GM19397 (cell line): ENCODE measurements at regions not wholly inside any gene's neighbourhood (a gene's known extent, or its start where the extent isn't known, plus 50 kb on each side); places are given as distances from the start of the nearest gene placed in this dataset.

Source experiments
- ATAC-seq: cut with Tn5 transposase; IDR thresholded peaks from one replicate; pipeline ENCODE4 v1.9.1; 2021; ENCODE audit warnings: mild to moderate bottlenecking, moderate library complexity; ENCODE audit not compliant: unreplicated experiment

- no peak for ATAC-seq
Measured at GRCh38 chr1:87194271-87194774, 134.4 kb upstream of the LMO4 start.

- ATAC-seq = no peak
Measured at GRCh38 chr1:87194856-87195255, 133.8 kb upstream of the LMO4 start.

- no peak for ATAC-seq
Measured at GRCh38 chr1:87196110-87196827, 132.4 kb upstream of the LMO4 start.

DNA sequence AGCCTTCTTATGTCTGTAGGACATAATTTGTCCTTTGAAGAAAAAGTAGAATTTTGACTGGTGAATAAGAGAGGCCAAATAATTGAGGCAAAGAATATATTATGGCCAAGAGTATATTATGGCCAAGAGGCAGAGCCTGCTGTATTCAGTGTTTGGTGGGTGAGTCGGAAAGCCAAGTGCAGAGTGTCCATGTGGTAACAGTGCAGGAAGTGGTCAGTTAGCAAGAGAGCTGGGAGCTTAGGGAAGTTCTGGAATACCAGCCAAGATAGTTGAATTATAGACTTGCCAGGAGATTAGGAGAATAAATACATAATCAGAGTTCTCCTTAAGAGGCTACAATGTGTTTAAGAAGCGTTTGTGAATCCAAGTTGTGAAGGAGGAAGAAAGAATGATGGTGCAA is 131.5 kb upstream of the LMO4 start:
- ATAC-seq = no peak

DNA sequence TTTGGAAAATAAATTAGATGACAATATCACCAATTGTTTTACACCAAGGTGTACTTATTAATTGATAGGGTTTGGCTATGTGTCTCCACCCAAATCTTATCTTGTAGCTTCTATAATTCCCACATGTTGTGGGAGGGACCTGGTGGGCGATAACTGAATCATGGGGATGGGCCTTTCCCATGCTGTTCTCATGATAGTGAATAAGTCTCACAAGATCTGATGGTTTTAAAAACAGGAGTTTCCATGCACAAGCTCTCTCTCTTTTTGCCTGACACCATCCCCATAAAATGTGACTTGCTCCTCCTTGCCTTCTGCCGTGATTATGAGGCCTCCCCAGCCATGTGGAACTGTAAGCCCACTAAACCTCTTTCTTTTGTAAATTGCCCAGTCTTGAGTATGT is 131.0 kb upstream of the LMO4 start:
- no peak for ATAC-seq

- ATAC-seq = no peak
Measured at GRCh38 chr1:87200875-87201638, 127.6 kb upstream of the LMO4 start.

GRCh38 chr1:87201768-87202167 is 126.9 kb upstream of the LMO4 start:
- ATAC-seq = no peak

DNA sequence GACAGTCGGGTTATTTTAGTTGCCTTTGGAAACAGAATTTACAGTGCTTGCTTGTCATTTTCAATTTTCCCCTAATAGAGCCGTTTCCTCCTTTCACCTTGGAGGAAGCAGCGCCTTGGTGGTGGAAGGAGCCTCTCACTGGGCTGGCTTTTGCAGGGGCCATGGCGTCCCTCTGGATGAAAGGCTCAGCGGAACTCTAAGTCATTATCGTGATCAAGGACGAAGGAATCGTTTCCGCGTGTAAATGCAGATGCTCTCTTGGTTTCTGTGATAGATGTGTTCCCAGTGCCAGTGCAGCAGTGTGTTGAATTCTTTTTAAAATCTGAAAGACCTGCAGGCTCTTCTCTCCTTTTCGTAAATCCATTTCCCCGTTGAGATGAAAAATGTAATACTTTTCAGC is 126.2 kb upstream of the LMO4 start:
- no peak for ATAC-seq

- peak; percentile 77 for ATAC-seq
Measured at GRCh38 chr1:87202922-87203655, 125.6 kb upstream of the LMO4 start.

DNA sequence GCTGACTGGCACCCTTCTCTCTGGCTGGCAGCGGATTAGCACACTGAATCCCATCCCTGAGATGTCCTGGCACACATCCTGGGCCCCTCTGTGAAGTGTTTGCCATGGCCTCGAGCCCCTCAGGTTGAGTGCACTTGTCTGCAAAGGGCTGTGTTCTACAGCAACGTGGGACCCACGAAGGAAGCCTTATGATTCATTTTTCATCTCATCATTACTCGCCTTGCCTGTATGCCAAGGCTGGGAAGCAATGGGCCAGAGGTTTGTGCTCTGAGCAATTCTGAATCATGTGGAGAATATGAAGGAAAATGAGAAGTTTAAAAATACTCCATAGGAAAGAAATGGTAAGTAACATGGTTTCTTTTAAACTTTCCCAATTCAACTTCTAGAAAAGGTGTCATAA is 124.8 kb upstream of the LMO4 start:
- ATAC-seq = no peak

DNA sequence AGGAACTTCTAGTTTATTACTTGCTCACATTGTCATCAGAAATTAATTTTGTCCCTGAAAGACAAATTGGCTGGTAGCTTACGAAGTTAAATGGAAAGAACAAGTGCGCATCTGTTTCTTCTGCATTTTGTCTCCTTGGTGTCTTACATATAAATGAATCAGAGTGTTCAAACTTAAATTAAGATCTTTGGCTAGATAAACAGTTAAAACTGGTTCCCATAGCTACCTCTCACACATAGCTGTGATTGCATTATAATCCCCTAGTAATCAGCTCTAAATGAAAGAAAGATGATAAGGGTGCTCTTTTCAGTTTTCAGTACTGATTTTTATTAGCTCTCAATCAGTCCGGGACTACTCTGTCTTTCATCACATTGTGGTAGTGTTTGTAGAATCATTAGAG is 124.2 kb upstream of the LMO4 start:
- ATAC-seq = no peak

DNA sequence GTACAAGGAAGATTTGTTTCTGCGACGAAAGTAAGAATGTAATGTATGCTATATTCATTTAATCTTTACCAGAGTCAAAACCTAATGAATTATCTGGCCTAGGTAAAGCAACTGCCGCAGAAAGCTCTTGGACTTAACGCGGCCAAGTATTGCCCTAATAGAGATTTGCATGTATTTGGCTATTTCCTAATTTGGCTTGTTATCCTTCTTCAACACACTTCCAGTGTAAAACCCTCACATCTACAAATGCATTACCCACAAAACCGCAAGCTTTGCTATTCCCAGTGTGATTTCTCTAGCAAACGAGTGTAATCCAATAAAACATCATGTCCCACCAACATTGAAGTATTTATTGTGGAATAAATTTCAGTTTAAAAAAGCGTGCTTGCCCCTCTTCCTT is 123.8 kb upstream of the LMO4 start:
- ATAC-seq = no peak

DNA sequence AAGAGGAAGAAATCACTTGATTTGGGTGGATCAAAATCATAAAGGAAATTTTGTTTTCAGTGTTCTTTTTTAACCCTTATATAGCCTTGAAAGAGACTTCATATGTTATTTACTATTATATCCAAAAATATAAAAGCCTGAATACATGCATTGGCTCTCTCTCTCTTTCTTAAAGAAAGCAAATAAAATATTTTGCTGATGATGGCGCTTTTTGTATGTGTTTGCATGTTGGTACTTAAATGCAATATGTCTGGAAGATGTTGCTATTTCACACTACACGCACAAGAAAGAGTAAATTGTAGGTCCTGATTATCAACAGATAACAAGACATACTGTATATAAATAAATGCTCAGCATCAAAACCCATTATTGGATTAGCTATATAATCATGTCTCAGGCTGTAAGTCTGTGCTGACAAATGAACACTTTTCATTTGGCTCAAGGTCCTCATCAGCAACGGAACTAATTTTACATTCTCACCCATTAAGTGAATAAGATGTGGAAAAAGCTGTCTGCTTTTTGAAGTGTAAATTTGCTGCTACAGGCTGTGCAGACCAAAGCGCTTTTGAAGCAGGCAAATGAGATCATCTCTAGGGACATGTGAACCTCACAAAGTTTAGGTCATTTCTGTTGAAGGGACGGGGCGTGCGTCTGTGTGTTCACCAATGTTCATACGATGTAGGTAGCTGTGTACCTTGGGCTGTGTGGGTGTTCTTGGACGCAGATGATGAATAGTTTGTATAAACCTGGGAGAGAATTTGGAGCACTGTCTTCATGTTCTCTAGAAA is 122.4 kb upstream of the LMO4 start:
- no peak for ATAC-seq

- ATAC-seq = no peak
Measured at GRCh38 chr1:87208080-87208479, 120.6 kb upstream of the LMO4 start.

DNA sequence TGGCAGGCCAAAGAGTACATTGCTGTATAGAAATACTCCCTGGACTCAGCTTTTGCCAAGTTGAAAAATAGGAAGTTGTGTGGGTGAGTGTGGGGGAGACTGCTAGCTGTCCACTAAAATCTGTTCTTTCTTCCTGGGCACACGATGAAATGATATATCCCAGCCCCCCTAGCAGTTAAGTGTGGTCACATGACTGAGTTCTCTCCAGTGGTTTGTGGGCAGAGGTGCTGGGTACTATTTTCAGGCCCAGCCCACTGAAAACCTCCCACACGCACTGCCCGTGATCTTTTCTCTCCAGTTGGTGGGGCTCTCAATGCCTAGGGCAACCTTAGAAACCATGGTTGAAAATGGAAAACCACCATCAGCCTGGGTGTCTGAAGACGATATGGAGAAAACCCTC is 119.7 kb upstream of the LMO4 start:
- no peak for ATAC-seq

DNA sequence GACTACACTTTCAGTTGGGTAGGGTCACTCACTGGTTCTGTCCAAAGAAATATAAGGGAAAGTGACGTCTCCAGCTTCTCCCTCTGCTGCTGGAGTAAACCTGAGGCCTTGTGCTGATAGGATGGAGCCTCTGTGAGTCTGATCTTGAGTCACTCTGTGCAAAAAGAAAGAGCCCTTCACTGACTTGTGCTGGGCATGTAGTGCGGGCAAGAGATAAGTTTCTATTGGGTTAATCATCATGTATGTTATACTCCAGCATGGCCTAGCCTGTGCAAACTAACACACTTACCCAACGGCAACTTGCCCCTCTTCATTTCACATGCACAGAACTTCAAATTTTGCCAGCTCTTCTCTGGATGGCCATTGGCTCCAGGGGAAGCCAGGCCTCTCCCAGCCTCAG is 118.5 kb upstream of the LMO4 start:
- ATAC-seq = no peak

DNA sequence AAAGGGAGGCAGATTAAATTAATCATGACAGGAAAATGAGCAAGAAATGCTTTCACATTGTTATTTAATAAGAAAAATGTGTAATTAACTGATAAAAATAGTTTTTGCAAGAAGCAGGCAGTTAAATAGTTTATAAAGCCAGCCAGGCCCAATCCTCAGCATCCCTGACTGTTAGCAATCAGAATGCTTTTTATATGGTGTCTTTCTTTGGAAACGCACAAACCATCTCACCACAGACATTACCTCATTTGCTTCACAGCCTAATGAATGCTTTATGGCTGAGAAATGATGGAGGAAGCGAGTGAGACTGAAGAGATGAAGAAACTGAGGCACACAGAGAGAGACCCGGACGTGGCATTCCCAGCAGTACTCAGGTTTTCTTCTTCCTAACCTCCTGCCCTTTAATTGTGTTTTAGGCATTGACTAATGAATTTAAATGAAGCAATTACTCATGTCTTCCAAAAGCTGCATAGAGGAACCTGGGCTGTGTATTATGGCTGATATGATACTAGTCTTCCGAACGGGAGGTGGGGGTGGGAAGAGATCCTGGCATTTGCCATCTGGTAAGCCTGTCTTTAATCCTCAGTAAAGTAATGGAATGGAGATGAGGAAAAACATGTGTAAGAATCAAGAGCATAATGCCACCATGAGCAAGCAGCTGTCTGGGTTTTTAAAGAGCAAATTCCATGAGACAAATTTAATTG is 116.1 kb upstream of the LMO4 start:
- no peak for ATAC-seq

DNA sequence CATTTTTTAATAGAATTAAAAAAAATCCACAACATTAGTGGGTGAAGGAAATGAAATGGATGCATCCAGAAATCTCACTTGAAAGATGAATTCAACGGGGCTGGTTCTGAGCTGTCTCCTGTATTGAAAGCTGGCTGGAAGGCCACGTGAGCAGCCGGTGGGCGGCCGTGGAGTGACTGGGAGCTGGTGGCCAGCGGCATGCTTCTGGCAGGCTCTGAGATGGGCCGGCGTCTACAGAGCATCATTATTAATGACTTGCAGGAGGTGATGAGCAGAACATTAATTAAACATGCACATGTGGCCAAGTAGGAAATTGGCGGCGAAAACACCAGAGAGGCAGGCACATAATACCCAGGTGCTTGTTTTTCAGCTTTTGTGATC is 115.6 kb upstream of the LMO4 start:
- ATAC-seq = no peak

DNA sequence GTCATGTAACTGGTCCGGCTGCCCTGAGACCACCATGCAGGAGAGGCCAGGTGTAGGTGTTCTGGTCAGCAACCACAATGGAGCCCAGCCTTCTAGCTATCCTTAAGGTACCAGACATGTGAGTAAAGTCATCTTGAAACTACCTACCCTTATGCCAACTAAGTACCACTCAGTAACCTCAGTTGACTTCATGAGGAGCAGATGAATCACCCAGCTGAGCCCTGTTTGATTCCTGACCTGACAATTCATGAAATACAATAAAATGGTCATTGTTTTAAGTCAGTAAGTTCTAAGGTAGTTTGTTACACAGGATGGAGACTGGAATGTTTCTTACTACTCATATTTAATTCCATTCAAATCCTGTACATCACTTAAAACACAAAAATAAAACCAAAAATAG is 113.1 kb upstream of the LMO4 start:
- ATAC-seq = no peak

GRCh38 chr1:87218618-87219017 is 110.1 kb upstream of the LMO4 start:
- ATAC-seq = no peak
